ENCODE measurements at regions not wholly inside any gene's neighbourhood (a gene's known extent, or its start where the extent isn't known, plus 50 kb on each side); places are given as distances from the start of the nearest gene placed in this dataset.

GRCh38 chr2:134161170-134161547 lies 92.7 kb upstream of the MGAT5 start:
- TF ChIP-seq YY1 (IDR thresholded peaks at IDR 0.05; ENCODE audit: insufficient read depth, insufficient read length) (no peak), SUZ12 (IDR thresholded peaks at IDR 0.05; ENCODE audit: extremely low read depth, insufficient read depth, insufficient read length) (no peak)
